ENCODE measurements at regions not wholly inside any gene's neighbourhood (a gene's known extent, or its start where the extent isn't known, plus 50 kb on each side); places are given as distances from the start of the nearest gene placed in this dataset.

DNA sequence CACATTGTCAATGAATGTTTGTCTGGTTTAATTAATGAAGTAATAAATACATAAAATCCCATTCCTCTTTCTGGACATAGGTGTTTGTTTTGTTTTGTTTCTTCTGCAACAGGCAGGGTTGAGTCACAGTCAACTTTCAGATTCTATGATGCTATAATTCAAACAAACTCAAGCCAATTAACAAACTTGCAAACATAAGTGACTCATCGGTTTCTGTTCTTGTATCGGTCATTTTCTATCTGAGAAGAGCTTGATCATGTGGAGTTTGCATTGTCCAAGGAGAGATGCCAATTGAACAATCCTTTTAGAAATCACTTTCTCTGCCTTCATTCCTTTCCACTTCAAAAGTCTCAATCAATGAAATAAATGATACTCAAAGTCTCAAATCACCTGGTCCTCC lies 294.2 kb upstream of the C16orf82 start:
- H3K27me3 ChIP-seq (ENCODE audit: insufficient read depth, low read length), result no peaks in the 10 kb centered on the region
- H3K9me2 ChIP-seq (ENCODE audit: low read depth, low read length), result no peaks in the 10 kb centered on the region
- H3K4me1 ChIP-seq (ENCODE audit: insufficient read depth, low read length, severe bottlenecking), result no peaks in the 10 kb centered on the region
- H3K4me3 ChIP-seq (ENCODE audit: low read depth, low read length, poor library complexity, severe bottlenecking), result no peak overlapping the region
- no peaks in the 10 kb centered on the region for H3F3A ChIP-seq (ENCODE audit: insufficient read depth, low read length)
- TF ChIP-seq, protein P1, sequence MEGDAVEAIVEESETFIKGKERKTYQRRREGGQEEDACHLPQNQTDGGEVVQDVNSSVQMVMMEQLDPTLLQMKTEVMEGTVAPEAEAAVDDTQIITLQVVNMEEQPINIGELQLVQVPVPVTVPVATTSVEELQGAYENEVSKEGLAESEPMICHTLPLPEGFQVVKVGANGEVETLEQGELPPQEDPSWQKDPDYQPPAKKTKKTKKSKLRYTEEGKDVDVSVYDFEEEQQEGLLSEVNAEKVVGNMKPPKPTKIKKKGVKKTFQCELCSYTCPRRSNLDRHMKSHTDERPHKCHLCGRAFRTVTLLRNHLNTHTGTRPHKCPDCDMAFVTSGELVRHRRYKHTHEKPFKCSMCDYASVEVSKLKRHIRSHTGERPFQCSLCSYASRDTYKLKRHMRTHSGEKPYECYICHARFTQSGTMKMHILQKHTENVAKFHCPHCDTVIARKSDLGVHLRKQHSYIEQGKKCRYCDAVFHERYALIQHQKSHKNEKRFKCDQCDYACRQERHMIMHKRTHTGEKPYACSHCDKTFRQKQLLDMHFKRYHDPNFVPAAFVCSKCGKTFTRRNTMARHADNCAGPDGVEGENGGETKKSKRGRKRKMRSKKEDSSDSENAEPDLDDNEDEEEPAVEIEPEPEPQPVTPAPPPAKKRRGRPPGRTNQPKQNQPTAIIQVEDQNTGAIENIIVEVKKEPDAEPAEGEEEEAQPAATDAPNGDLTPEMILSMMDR (IDR thresholded peaks at IDR 0.05; ENCODE audit: low read length), result no peak
- no peak for TF ChIP-seq EZH2 (IDR thresholded peaks at IDR 0.05; ENCODE audit: borderline replicate concordance, low read length)
- H3K79me2 ChIP-seq (ENCODE audit: insufficient read depth, low read length), result no peaks in the 10 kb centered on the region
- H3K9me3 ChIP-seq (ENCODE audit: low read length), result no peaks in the 10 kb centered on the region
- no peak overlapping the region for H2AFZ ChIP-seq (ENCODE audit: low read length)
- no peak overlapping the region for H3K9ac ChIP-seq (ENCODE audit: low read length)
- no peaks in the 10 kb centered on the region for H3K36me3 ChIP-seq (ENCODE audit: insufficient read depth, low read length)
- no peaks in the 10 kb centered on the region for H4K20me1 ChIP-seq (ENCODE audit: insufficient read depth, low read length)
- H3K4me2 ChIP-seq (ENCODE audit: low read length), result no peak overlapping the region
- H3K27ac ChIP-seq (ENCODE audit: low read depth, low read length, poor library complexity, severe bottlenecking), result no peak overlapping the region

DNA sequence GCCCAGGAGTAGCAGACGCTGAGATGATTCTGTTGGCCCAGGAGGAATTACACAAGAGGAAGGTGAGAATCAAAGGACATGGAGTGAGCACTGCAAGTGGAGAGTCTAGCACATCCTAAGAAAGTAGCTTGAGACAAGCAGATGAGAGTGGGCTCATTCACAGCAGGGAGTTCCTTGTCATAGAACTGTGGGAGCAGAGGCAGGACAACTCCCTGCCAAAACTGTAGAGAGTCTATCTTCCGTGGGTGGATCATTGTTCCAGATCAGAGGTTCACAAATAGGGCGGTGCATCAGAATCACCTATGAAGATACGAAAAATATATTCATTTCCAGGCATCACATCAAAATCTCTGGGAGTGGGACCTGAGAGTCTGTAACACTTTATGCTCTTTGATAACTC lies 288.9 kb upstream of the C16orf82 start:
- no peaks in the 10 kb centered on the region for H3K4me1 ChIP-seq (ENCODE audit: insufficient read depth, low read length, severe bottlenecking)
- H3K9ac ChIP-seq (ENCODE audit: low read length), result no peak overlapping the region
- TF ChIP-seq EZH2 (IDR thresholded peaks at IDR 0.05; ENCODE audit: borderline replicate concordance, low read length), result no peak
- TF ChIP-seq, protein P1 (IDR thresholded peaks at IDR 0.05; ENCODE audit: low read length), result no peak
- H3K36me3 ChIP-seq (ENCODE audit: insufficient read depth, low read length), result no peaks in the 10 kb centered on the region
- H3K27me3 ChIP-seq (ENCODE audit: insufficient read depth, low read length), result no peaks in the 10 kb centered on the region
- H3K9me2 ChIP-seq (ENCODE audit: low read depth, low read length), result no peaks in the 10 kb centered on the region
- no peak overlapping the region for H3K27ac ChIP-seq (ENCODE audit: low read depth, low read length, poor library complexity, severe bottlenecking)
- no peak overlapping the region for H3K4me2 ChIP-seq (ENCODE audit: low read length)
- H4K20me1 ChIP-seq (ENCODE audit: insufficient read depth, low read length), result no peaks in the 10 kb centered on the region
- no peaks in the 10 kb centered on the region for H3F3A ChIP-seq (ENCODE audit: insufficient read depth, low read length)
- no peaks in the 10 kb centered on the region for H3K79me2 ChIP-seq (ENCODE audit: insufficient read depth, low read length)
- no peak overlapping the region for H3K4me3 ChIP-seq (ENCODE audit: low read depth, low read length, poor library complexity, severe bottlenecking)
- H2AFZ ChIP-seq (ENCODE audit: low read length), result no peak overlapping the region
- H3K9me3 ChIP-seq (ENCODE audit: low read length), result no peaks in the 10 kb centered on the region

DNA sequence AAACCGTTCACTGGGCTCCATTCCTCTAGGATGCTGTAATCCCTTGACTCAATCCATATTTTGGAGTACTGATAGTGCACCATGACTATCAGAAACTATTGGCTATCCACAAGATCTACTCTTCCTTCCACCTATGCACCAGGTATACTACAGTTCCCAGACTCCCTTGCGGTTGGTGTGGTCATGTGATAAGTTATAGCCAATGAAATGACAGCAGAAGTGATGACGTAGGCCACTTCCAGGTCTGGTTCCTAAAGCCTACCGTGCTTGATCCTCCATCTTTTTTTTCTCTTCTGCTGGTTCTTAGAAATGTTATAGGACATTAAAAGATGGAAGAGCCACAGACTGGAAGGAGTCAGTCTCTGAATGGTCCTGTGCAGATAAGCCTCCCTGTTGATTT lies 278.8 kb upstream of the C16orf82 start:
- H3K79me2 ChIP-seq (ENCODE audit: insufficient read depth, low read length), result no peaks in the 10 kb centered on the region
- H3K27ac ChIP-seq (ENCODE audit: low read depth, low read length, poor library complexity, severe bottlenecking), result no peak overlapping the region
- no peaks in the 10 kb centered on the region for H3K9me3 ChIP-seq (ENCODE audit: low read length)
- no peaks in the 10 kb centered on the region for H3K27me3 ChIP-seq (ENCODE audit: insufficient read depth, low read length)
- H2AFZ ChIP-seq (ENCODE audit: low read length), result no peak overlapping the region
- H3K4me2 ChIP-seq (ENCODE audit: low read length), result no peak overlapping the region
- no peaks in the 10 kb centered on the region for H3K4me1 ChIP-seq (ENCODE audit: insufficient read depth, low read length, severe bottlenecking)
- H3K36me3 ChIP-seq (ENCODE audit: insufficient read depth, low read length), result no peaks in the 10 kb centered on the region
- no peak overlapping the region for H3K4me3 ChIP-seq (ENCODE audit: low read depth, low read length, poor library complexity, severe bottlenecking)
- no peak overlapping the region for H3K9ac ChIP-seq (ENCODE audit: low read length)
- no peaks in the 10 kb centered on the region for H4K20me1 ChIP-seq (ENCODE audit: insufficient read depth, low read length)
- no peaks in the 10 kb centered on the region for H3K9me2 ChIP-seq (ENCODE audit: low read depth, low read length)
- H3F3A ChIP-seq (ENCODE audit: insufficient read depth, low read length), result no peaks in the 10 kb centered on the region
- TF ChIP-seq EZH2 (IDR thresholded peaks at IDR 0.05; ENCODE audit: borderline replicate concordance, low read length), result no peak
- TF ChIP-seq, protein P1 (IDR thresholded peaks at IDR 0.05; ENCODE audit: low read length), result no peak
